Ecto neural progenitor cell (in vitro differentiated cells): ENCODE measurements at regions not wholly inside any gene's neighbourhood (a gene's known extent, or its start where the extent isn't known, plus 50 kb on each side); places are given as distances from the start of the nearest gene placed in this dataset.

Source experiments
- DNase-seq: peaks from one replicate; pipeline ENCODE4 v3.0.0-alpha.2; 2018; ENCODE audit warnings: low spot score

DNA sequence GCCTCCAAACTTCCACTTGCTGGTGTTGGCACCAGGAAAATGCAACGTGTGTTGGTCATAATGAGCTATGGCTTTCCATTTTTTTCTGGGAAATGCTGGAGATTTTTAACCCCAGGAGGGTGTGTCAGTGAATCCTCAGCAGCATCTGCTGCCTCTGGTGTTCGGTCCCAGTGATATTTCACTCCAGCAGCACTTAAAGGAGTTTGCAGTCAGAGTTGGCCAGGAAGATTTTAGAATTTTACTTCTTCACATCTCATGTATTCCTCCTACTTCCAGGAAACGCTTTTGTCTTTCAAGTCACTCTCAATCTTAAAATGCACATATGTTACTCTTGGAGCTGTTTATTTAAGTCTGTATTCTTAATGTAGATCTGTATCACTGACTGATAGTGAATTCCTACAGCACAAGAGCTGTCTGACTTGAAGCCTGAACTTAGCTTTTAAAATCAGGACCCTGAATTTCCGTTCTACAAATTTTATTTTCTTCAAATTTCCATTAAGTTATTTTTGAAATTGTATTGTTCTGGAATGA, 903.4 kb upstream of the SLC10A2 start:
- no peak for DNase-seq

GRCh38 chr13:103965506-103966243, 899.5 kb upstream of the SLC10A2 start:
- DNase-seq: no peak

DNA sequence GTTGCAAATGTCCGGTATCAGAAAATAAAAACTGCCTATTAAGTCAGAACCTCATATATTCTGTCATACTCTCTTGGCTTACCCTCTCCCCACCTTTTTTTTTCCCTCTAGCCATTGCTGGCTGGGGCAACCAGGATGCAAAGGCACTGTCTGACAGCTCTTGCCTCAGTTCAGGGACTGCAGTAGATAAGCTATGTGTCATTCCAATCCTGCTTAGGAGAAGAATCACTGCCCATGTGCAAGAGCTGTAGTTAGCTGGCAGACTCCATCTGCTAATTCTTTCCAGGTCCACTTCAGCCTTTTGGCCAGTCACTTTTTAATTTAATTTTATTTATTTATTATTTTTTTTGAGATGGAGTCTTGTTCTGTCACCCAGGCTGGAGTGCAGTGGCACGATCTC, 895.6 kb upstream of the SLC10A2 start:
- DNase-seq: no peak

- no peak for DNase-seq
These were observed 894.9 kb upstream of the SLC10A2 start for GRCh38 chr13:103961129-103961528.

GRCh38 chr13:103960001-103960400, 893.8 kb upstream of the SLC10A2 start:
- no peak for DNase-seq

DNA sequence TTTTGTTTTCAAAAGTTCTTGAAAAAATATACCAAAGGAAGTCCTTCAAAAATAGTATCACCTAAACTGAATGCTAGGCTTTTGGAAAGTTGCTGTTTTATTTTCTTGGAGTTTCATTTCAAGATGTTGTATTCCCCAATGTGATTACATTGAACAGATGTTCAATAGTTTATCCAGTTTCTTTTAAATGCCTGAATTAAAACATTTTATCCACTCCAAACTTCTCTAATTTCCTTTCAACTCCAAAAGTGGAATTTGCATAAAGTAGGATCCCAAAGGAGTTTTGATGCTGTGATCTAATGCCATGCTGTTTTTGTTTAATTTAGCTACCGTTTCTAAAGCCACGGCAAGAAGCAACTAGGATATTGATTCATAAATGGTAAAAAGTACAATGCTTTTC, 892.5 kb upstream of the SLC10A2 start:
- no peak for DNase-seq

DNA sequence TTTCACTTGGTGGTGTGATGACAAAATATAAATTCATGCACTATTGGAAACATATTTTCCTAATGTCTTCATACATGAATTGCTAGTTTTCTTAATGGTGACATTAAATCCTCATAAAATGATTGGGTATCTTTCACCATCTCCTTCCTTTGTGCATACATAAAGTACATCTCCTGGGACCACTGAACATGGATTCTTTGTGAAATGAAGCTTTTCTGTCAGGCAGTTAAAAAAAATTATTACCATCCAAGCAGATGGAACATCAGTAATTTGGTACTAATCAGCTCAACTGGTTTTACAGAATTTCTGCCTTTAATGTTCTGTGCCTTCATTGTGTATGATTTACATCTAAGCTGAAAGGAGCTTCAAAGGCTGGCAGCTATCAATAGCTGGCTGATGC, 891.7 kb upstream of the SLC10A2 start:
- no peak for DNase-seq

DNA sequence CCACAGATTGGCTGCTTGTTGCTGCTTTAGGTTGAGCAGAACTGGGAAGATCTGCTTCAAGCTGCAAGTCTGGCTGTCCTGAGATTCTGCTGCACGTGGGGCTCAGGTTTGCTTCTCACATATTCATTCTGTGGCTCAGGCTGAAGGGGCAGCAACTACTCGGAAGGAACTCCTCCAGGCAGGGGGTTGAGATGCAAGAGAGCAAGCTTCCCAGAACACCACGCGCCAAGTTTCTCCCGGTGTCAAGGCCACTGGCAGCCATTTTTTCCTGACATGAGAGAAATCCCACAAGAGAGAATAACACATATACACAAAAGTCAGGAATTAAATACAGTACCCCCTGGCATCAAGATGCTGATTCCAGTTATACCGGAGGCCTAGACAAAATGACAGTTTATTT, 887.6 kb upstream of the SLC10A2 start:
- DNase-seq: no peak

GRCh38 chr13:103952183-103952582, 886.0 kb upstream of the SLC10A2 start:
- no peak for DNase-seq

DNA sequence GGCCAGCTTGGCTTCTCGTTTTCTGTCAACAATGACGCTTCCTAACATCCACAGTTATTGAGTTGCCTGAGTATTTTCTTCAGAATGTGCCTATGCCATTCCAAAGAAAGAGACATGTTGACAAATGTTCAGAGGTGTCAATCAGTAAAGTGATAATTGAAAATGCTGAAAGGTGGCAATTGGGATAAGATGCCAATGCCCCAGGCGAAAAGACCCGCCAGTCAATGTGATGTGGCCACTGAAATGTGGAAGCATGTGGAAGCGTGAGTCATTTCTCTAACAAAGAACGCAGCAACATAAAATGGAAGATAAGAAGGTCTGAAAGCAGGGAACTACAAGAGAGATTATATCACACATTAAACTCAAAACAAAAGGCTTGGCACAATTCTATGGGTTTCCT, 882.2 kb upstream of the SLC10A2 start:
- DNase-seq: no peak

DNA sequence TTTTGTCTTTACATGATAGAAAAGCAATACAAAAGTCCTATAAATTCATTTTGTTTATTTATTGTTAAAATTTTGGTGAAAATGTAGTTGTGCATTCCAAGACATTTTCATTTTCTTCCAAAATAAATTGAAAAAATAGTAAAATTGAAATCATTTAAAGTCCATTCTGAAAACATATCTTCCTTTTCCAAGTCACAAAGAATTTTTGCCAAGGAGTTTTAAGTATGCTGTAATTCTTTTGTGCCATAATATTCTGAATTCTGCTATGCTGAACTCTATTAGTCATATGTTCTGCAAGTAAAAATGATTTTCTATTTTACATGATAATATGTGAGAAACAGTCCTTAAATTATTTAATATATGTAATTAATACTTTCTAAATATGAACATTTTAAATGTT, 879.6 kb upstream of the SLC10A2 start:
- DNase-seq: no peak

- DNase-seq: no peak
These were observed 875.4 kb upstream of the SLC10A2 start for GRCh38 chr13:103941506-103942140.

DNA sequence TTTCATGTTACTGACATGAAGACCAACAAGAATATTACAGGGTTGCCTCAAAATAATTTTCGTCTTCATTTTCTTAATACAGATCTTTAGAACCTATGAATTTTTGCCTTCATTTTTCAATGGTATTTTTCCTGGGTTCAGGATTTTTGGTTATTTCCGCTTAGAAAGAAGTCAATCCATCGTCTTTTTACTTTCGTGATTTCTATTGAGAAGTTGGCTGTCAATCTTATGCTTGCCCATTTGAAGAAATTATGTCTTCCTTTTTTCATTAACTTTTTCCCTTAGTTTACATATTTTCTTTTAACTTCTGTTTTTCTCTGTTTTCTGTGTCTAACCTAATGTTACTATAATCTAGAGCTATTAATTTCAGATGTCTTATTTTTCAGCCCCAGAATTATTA, 868.9 kb upstream of the SLC10A2 start:
- DNase-seq: no peak

- DNase-seq: no peak
These were observed 865.7 kb upstream of the SLC10A2 start for GRCh38 chr13:103931885-103932284.

- DNase-seq: no peak
These were observed 865.2 kb upstream of the SLC10A2 start for GRCh38 chr13:103931331-103931845.

DNA sequence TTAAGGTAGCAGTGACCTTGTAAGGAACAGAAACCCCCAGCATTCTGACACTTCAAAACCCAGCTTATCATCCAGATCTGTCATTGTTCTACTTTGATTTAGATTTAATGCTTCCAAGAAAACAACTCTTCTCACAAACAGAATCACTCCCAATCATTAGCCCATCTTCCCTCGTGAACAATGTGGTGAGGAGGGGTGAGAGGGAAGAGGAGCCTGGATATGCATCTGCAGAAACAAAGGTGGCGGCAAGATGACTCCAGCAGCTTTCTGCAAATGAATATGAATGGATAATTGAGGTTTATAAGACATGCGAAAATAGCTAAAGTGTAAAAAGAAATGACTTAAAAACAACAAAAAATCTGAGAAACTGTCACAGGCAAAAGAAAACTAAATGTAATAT, 859.9 kb upstream of the SLC10A2 start:
- DNase-seq: no peak

GRCh38 chr13:103908911-103909310, 842.7 kb upstream of the SLC10A2 start:
- no peak for DNase-seq

GRCh38 chr13:103908274-103908673, 842.1 kb upstream of the SLC10A2 start:
- no peak for DNase-seq

GRCh38 chr13:103903790-103904189, 837.6 kb upstream of the SLC10A2 start:
- DNase-seq: no peak

DNA sequence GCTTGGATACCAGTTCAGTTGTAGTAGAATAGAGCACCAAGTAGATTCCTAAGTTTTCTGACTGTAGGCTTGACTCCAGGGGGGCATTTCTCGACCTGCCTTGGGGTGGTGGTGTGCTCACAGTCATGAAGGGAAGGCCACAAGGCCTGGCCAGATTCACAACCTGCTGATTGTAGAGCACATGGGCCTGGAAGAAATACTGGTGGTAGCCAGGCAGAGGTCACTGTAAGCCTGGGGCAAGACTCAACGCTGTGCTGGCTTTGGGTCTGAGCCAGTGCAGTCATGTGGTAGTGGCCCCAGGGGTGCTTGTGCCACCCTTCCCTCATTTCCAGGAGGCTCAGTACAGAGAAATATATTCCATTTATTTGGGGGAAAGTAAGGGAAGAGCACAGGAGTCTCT, 832.3 kb upstream of the SLC10A2 start:
- DNase-seq: no peak

DNA sequence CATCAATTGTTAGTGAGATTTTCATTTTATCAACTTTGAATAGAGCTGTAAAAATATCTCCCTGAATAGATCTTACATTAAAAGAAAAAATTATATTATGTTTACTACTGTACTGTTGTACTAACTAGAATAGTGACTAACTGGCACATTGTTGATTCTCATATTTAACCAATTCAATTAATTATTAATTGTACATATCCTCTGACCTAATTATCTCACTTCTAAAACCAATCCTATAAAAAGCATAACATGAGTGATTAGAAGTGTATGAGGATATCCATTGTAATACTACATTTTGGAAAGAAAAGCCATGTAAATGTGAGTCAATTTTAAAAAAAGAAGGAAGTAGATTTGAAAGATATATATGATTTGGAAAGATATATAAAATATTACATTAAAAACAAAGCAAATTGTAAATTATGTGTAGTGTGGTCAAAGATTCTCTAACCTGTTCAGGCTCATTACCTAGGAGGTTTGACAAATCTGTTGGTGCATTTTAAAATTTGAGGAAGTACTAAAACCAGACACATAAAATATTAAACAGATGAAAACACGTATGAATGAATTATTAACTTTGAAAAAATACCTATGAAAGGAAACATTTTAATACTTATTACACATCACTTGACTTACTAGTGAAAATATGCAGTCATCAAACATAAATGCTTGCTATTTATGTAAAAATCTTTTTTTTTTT, 829.8 kb upstream of the SLC10A2 start:
- no peak for DNase-seq

DNA sequence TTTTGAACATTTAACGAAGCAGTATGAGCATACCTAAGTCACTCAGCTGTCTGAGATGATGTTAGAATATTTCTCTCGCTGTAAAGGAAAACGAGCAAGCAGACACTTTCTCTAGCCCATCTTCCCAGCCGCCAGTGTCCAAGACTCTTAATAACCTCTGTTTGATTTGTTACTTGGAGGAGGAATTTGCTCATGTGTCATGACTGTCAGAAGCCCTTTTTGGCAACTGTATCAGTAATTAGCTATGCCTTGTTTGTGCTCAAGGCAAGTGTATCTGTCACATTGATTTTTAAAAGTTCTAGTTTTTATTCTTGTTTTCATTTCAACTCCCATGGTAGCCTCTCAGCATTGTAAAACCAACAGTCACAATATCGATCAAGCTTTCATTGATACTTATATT, 828.4 kb upstream of the SLC10A2 start:
- DNase-seq: no peak
